GM18873 (cell line): ENCODE measurements at regions not wholly inside any gene's neighbourhood (a gene's known extent, or its start where the extent isn't known, plus 50 kb on each side); places are given as distances from the start of the nearest gene placed in this dataset.
"Not testable (repeated sequence)": the region's sequence is repeated elsewhere in the genome, so short reads cannot be mapped to it uniquely, and the experiment has no call there.

Experiments used
- ATAC-seq: cut with Tn5 transposase; IDR thresholded peaks from one replicate; pipeline ENCODE4 v1.9.1; 2021; ENCODE audit warnings: mild to moderate bottlenecking, moderate library complexity, moderate number of reproducible peaks; ENCODE audit not compliant: unreplicated experiment, low FRiP score

DNA sequence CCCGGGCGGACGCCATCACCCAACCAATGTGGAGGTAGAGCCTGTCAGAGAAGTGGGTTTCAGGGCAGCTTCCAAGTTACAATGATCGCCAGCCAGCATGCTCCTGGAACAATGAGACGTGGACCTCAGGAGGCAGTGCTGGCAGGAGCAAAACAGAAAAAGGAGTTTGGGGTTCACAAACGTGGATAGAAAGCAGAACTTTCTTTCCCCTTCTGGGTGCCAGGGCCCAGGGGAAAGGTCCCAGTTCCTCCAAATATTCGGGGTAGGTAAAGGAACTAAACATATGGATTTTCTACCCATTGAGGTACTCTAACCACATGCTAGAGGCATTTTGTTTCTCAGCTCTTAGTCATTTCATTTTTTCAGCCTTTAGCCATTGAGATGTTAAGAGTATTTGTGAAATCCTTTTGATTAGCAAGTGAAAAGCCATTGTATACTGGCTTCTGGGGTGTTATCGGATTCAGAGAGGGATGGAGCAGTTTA is 488.4 kb upstream of the ADGRL2 start:
- no peak for ATAC-seq

DNA sequence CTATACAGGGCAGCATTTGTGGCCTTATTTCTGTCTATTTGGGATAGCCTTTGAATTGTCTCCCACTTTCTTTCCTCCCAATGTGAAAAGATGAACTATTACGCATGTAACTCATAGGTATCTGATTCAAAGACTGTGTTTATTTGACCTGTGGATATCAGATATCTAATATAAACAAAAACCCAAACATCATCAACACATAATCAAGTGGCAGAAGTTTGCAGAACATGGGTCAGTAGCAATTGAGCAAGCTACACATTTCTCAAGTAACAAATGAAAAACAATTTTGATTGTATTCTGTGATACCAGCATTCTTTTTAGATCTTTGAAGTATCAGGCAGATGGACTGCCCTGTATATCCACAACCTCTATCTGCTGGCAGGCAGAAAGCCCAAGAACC is 490.5 kb upstream of the ADGRL2 start:
- ATAC-seq: no peak

DNA sequence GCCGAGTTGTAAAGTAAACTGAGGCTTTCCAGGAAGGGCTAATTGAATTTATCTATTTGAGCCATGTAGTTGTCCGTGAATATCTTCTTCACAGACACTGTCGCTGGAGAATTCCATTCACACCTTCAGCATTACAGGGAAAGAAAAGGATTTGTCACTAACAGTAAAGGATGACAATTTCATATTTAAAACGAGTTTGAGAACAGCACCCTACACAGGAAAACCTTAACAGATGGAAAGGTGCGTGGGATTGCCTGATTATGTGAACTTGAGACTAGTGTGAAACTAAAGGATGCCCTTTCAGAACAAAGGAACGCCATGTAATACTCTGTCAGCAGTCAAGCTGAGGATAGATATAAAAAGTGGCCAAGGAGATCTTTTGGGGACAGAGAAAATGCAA is 492.5 kb upstream of the ADGRL2 start:
- ATAC-seq: no peak

DNA sequence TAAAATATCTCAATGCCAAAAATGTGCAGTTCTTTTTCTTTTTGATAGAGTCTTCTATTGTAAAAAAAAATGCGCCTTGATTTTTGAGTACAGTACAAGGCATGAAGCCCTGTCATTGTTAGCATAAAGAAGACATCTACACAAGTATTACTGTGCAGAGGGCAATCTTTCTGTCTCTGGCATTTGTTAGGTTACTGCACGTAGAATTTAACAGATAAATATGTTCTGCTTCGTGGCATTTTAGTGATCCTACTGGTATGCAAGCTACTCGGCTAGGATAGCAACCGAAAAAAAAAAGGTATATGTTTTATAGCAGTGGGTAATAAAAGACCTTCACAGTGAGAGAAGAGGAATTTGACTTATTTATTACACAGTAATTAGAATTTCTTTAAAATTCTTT is 492.9 kb upstream of the ADGRL2 start:
- ATAC-seq: no peak

DNA sequence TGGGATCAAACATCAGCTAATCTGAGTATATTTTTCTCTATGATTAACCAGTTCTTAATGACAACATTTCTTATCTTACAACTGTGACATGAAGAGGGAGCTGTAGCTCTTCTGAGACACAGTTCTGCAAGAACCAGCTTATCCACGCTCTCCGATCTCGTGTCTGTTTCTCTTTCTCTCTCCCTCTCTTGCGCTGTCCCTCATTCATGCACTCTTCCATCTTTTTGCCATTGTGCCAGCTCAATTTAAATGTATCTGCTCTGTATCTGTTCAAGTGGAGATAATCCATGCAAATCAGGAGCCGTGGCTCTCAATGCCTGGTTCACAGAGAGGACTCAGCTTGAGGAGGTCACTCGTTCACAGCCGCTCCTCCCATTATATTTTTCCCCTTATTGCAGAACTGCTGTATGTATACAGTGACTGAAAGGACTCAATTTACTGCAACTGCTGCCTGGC is 494.7 kb upstream of the ADGRL2 start:
- ATAC-seq: no peak

DNA sequence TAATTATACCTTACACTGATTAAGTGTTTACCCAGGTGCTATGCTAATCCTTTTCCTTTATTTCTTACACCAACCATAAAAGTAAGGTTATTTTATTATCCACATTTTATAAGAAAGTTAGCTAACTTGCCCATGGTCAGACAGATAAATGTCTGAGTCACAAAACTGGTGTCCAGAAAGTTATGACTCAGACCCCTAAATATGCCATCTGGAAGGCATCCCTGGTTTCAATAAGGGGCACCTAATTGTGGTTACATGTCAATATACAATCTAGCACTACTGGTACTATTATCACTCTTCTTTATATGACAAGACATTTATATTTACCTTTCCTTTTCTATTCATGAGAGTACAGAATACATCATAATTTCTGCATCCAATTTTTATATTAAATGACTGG is 496.5 kb upstream of the ADGRL2 start:
- ATAC-seq: no peak

DNA sequence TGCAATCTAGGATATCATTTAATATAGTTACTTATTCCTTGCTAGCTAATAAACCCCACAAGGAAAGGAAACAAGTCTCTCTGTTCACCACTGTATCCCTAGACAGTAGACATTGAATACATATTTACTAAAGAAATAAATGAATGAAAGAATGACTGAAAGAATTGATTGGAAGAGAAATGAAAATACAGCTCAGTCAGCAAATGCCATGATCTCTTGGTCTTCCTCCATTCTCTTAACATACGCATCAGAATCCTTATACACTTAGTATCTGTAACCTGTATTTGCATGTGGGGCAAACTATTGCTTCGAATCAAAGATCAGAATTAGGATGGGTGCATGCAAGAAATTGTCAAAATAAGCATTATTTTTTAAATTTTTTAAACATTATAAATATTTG is 500.8 kb upstream of the ADGRL2 start:
- no peak for ATAC-seq

DNA sequence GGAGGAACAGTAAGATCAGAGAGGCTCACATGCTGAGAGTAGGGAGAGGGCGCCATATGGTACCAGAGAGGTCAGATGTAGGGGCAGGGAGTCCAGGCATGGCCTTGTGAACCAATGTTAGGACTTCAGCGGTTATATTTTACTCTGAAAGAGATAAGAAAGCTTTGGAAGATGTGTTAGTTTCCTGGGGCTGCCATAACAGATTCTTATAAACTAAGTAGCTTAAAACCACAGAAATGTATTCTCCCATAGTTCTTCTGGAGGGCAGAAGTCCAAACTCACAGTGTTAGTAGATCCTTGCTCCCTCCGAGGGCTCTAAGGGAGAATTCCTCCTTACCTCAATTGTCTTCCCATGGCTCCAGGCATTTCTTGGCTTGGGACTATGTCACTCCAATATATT is 502.5 kb upstream of the ADGRL2 start:
- ATAC-seq: no peak

DNA sequence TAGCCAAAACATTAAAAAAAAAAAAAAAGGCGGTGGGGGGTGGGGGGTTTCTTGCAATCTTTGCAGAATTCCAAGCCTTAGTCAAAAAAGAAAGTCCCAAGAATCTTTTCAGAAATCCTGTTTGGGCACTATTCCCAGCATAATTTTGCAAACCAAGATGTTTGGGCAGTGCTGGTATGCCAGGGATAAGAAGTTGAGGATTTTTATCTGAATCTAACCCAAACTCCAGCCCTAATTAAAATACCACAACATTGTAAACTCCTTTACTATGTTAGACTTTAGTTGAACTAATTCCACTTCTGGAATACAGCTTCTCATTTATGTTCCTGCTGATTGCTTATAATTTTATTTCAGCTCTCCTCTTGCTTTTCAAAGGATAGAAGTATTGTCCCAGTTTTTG is 504.1 kb upstream of the ADGRL2 start:
- no peak for ATAC-seq

DNA sequence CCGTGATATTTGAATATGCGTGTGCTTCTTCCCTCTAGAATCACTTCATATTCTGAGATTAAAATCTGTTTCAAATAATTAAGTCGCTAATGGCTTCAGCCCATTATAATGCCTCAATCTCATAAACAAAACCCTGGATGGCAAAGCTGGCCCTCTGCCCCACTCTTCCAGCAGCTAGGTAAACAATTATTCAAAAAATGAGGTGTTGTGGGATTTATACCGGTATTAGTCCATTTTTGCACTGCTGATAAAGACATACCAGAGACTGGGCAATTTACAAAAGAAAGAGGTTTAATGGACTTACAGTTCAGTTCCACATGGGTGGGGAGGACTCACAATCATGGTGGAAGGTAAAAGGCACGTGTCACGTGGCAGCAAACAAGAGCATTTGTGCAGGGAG is 510.4 kb upstream of the ADGRL2 start:
- no peak for ATAC-seq

DNA sequence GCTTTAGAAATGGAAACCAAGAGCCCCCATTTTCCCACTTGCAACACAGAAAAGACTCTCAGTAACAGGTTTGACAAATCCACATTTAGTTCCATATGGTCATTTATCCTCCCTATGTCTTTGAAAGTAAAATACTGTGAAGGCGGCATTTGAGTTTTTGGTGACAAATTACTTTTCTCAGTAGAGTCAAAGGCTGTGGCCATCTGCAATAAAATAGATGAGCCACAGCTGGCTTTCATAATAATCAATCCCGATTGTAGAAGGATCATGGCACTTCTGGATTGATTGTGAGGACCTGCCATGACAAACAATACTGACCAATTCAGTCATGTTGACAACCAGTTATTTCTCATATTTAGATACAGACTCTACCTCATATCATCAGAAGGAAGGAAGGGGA is 512.0 kb upstream of the ADGRL2 start:
- ATAC-seq: no peak

DNA sequence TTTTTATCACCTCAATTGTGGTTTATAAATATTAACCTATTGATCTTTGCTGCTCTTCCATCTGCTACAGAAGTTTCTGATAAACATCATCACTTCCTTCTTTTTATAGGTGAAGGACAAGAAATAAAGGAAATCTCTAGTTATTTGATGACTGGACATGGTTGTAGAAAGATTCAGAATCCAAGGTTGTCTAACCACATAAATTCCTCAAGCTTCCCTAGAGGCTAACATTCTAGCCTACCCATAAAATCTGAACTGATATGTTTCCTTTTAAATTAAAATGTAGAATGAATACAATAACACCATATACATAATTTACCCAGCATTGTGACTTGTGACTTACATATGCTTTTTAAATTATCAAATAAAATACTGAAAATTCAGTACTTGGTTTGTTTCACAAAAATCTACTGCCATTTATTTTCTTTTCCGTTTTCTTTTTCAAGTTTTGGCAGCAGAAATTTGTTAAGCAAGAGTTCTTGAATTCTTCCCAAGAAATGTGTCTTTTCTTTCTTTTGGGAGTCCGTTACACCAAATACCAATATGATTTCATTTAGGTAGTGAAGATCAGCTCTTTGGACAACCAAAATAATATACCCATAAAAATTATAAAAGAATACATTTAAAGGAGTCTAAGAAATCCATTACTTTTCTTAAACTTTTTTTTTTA is 513.2 kb upstream of the ADGRL2 start:
- ATAC-seq: no peak

DNA sequence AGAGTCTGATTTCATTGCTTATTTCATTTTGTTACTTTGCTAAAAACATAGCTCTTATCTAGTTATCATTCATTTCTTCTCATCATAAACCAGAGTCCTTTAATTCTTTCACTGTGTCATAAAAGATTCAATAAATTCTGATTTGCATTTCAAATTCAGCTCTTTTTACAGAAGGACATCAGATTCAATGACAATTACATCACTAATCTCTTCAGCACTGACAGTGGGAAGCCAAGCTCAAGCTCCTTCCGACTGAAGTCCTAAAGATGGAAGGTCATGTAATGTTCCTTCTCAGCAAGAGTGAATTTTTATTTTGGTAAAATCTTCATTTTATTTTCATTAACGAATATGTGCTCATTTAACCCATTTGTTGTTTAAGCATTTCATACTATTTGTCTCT is 530.7 kb upstream of the ADGRL2 start:
- ATAC-seq: no peak

DNA sequence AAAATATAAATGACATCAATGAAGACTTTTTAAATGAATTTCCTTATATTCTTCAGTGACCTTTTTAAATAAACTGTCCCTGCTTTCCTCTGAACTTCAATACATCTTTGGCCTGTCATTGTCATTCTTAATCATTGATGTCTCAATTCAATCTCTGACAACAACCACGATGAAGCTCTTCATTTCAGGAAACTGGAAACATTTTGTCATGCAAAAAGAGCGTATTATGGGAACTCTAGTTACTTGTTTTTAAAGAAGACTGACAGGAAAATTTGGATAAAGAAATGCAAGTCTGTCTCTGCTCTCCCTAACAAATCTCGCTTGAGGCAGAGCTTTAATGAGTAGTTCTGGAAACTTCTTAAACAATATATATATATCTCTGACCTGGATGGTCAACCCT is 535.8 kb upstream of the ADGRL2 start:
- ATAC-seq: no peak

DNA sequence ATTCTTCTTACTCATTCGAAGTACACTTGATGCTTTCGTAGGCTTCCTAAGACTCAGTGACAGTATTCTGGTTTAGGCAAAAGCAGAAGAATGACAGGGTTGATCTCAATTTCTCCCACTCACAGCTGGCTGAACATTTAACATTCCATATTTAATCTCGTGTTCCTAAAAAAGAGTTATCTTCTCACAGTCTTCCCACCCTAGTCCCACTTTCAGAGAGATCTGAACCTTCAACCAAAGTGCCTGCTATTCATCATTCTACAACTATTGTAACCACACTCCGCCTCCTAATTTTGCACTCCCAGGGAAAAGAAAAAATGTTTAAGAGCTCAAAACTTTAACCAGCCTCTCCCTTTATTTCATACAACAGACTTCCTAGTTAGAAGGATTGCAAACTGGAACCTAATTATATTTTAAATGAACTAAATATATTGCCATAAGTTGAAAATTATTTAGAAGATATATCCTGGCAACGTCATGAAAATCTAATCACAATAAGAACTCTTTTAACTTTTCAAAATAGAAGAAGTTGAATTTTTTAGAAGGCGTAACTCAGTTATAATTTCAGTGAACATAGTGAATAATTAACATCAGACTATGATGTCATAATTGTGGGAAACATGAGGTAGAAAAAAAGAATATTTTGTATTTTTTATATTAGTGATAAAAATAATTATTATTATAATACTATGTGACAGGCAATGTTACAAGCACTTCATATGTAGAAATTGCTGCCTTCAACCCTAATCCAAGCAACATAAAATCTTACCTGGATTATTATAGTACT is 540.9 kb upstream of the ADGRL2 start:
- no peak for ATAC-seq

DNA sequence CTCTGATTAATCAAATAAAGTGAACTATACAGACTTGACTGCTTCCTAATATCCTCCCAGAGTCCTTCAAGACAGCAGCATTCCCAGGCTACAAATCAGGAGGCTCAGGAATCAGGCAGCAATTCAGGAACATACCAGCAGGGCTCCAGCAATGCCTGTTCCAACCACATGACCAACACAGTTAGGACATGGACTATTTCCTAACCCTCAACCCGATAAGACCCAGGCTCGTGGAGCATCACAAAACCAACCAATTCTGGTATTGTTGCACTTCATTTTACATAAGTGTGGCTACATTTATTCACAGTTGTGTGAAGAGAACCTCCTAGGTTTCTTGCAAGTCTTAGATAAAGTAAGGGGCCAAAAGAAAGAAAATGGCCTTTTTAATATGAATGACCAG is 546.2 kb upstream of the ADGRL2 start:
- no peak for ATAC-seq

DNA sequence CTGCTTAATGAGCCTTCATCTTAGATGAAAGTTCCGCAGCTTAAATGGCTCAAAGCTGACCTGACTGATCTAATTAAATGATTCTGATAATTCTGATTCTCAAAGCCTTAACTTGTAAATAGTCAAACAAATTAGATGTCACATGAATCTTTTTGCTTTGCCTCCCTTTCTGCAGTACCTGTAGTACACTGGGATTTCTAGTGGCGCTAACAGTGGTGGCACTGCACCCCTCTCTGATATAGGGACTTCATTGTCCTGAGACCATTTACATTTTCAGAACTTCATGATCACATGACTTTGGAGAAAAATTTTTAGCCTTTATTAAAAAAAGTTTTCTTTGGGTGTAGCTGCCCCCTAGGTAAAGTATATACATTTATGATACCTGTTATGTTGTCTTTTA is 546.7 kb upstream of the ADGRL2 start:
- ATAC-seq: no peak

DNA sequence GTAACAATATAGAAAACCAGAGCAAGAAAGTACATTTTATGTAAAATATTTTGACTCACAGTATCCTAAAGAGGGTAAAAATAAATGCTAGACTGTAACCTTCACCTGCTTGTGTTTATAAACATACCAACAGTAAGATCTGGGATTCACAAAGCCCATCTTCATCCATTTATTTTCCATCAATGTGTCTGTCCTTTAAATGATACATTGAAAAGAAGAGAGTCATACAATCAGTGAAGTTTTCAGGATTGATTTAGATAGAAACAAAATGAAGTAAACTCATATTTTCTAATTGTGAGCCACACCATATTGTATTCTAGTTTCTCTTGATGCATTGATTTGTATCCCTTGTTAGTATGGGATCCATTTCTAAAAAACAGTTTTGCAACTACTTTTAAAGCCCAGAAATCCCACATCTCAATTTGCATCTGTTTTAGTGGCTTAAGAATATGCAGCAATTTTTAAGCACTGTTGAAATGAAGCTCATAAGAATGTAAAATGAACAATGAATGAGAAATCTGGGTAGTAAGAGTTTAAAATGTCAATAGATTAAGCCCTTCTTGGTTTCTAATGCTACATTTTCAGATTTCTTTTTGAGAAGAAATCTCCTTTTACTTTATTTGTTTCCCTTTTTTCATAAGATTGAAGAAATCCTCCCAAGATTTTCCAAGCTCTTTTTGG is 548.1 kb upstream of the ADGRL2 start:
- ATAC-seq: no peak

DNA sequence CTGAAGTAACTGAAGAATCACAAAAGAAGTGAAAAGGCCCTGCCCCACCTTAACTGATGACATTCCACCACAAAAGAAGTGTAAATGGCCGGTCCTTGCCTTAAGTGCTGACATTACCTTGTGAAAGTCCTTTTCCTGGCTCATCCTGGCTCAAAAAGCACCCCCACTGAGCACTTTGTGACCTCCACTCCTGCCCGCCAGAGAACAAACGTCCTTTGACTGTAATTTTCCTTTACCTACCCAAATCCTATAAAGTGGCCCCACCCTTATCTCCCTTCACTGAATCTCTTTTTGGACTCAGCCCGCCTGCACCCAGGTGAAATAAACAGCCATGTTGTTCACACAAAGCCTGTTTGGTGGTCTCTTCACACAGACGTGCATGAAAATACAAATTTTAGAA is 549.9 kb upstream of the ADGRL2 start:
- not testable (repeated sequence) for ATAC-seq

DNA sequence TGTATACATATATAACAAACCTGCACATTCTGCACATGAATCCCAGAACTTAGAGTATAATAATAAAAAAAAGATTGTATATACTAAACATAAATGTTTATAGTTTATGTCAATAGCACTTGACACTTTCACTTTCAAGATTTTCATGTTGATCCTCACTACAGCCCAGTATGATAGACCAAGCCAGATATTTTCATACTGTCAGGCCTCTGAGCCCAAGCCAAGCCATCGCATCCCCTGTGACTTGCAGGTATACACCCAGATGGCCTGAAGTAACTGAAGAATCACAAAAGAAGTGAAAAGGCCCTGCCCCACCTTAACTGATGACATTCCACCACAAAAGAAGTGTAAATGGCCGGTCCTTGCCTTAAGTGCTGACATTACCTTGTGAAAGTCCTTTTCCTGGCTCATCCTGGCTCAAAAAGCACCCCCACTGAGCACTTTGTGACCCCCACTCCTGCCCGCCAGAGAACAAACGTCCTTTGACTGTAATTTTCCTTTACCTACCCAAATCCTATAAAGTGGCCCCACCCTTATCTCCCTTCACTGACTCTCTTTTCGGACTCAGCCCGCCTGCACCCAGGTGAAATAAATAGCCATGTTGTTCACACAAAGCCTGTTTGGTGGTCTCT is 555.5 kb upstream of the ADGRL2 start:
- not testable (repeated sequence) for ATAC-seq

DNA sequence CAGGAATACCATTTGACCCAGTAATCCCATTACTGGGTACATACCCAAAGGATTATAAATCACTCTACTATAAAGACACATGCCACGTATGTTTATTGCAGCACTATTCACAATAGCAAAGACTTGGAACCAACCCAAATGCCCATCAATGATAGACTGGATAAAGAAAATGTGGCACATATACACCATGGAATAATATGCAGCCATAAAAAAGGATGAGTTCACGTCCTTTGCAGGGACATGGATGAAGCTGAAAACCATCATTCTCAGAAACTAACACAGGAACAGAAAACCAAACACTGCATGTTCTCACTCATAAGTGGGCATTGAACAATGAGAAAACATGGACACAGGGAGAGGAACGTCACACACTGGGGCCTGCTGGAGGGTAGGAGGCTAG is 556.1 kb upstream of the ADGRL2 start:
- not testable (repeated sequence) for ATAC-seq
